CD14-positive monocyte (primary cell): ENCODE measurements at regions not wholly inside any gene's neighbourhood (a gene's known extent, or its start where the extent isn't known, plus 50 kb on each side); places are given as distances from the start of the nearest gene placed in this dataset.

Experiments used
- DNase-seq, 3 donors: peaks; one replicate each; pipeline ENCODE4 v3.0.0-alpha.2; 2011 to 2022
- H2AFZ ChIP-seq: 2 replicates; pipeline ENCODE4 v1.6.0; 2012; ENCODE audit warnings: mild to moderate bottlenecking, low read depth, low read length, inconsistent platforms; ENCODE audit not compliant: insufficient read depth, poor library complexity, severe bottlenecking
- H3K27ac ChIP-seq, 2 donors: 1 replicate in 1 of 2; 2 replicates in 1 of 2; pipeline ENCODE4 v1.5.1; 2012 to 2013; ENCODE audit warnings: low read length in 2 of 2, control low read depth in 1 of 2, inconsistent platforms in 1 of 2, low read depth in 1 of 2, mild to moderate bottlenecking in 1 of 2
- H3K27me3 ChIP-seq, 2 donors: one replicate each; pipeline versions ENCODE4 v1.6.0 to v1.6.1; 2011 to 2013; ENCODE audit warnings: low read length in 2 of 2; ENCODE audit not compliant: control insufficient read depth in 2 of 2, insufficient read depth in 2 of 2
- H3K36me3 ChIP-seq, 2 donors: replicated peaks in 1 of 2; 1 replicate in 1 of 2; 2 replicates in 1 of 2; pipeline versions ENCODE4 v1.5.1 to v1.6.1; 2012 to 2013; ENCODE audit warnings: low read length in 2 of 2, control low read depth in 1 of 2, inconsistent platforms in 1 of 2, mild to moderate bottlenecking in 1 of 2; ENCODE audit not compliant: insufficient read depth in 2 of 2, control insufficient read depth in 1 of 2
- H3K4me1 ChIP-seq, 2 donors: 1 replicate in 1 of 2; 2 replicates in 1 of 2; pipeline versions ENCODE4 v1.5.1 to v1.6.1; 2012 to 2013; ENCODE audit warnings: low read length in 2 of 2, control low read depth in 1 of 2, inconsistent platforms in 1 of 2, mild to moderate bottlenecking in 1 of 2, moderate library complexity in 1 of 2; ENCODE audit not compliant: insufficient read depth in 2 of 2, control insufficient read depth in 1 of 2
- H3K4me2 ChIP-seq: replicated peaks from 2 replicates; pipeline ENCODE3; 2012; ENCODE audit warnings: low read length, moderate library complexity, mild to moderate bottlenecking; ENCODE audit not compliant: poor library complexity, severe bottlenecking; ENCODE audit errors: extremely low read depth
- H3K4me3 ChIP-seq, 3 experiments: fragments of 200-600 bp in 1 of 3; sonication (generic) in 1 of 3; replicated peaks in 1 of 3; 1 replicate in 2 of 3; 2 replicates in 1 of 3; pipeline ENCODE4 v1.5.1; 2011 to 2013; ENCODE audit warnings: low read length in 3 of 3, mild to moderate bottlenecking in 3 of 3, control low read depth in 2 of 3, low read depth in 2 of 3, inconsistent platforms in 1 of 3, moderate library complexity in 1 of 3
- H3K79me2 ChIP-seq: 2 replicates; pipeline ENCODE4 v1.6.0; 2012; ENCODE audit warnings: mild to moderate bottlenecking, control low read depth, inconsistent platforms, low read length, moderate library complexity; ENCODE audit not compliant: insufficient read depth
- H3K9ac ChIP-seq: 2 replicates; pipeline ENCODE4 v1.6.0; 2017; ENCODE audit warnings: low read length, mild to moderate bottlenecking; ENCODE audit not compliant: insufficient read depth, poor library complexity, severe bottlenecking
- H3K9me3 ChIP-seq, 2 donors: replicated peaks in 1 of 2; 1 replicate in 1 of 2; 2 replicates in 1 of 2; pipeline versions ENCODE4 v1.5.1 to v1.6.1; 2012 to 2013; ENCODE audit warnings: low read length in 2 of 2, control low read depth in 1 of 2; ENCODE audit not compliant: control insufficient read depth in 1 of 2, insufficient read depth in 1 of 2
- H4K20me1 ChIP-seq: 2 replicates; pipeline ENCODE4 v1.6.0; 2012; ENCODE audit warnings: mild to moderate bottlenecking, low read length, control low read depth, moderate library complexity; ENCODE audit not compliant: insufficient read depth
- H3K27ac Mint-ChIP-seq, 7 donors: one replicate each; pipeline ENCODE4 v1.8.0; 2020; ENCODE audit warnings: mild to moderate bottlenecking in 7 of 7, mixed read lengths in 7 of 7, moderate library complexity in 6 of 7, inconsistent platforms in 2 of 7
- H3K27me3 Mint-ChIP-seq, 3 donors: one replicate each; pipeline ENCODE4 v1.8.0; 2021 to 2022; ENCODE audit warnings: low read depth in 3 of 3, mild to moderate bottlenecking in 3 of 3, mixed read lengths in 3 of 3, moderate library complexity in 3 of 3, inconsistent platforms in 1 of 3
- H3K36me3 Mint-ChIP-seq, 2 donors: one replicate each; pipeline ENCODE4 v1.8.0; 2020; ENCODE audit warnings: mixed read lengths in 2 of 2, inconsistent platforms in 1 of 2, mild to moderate bottlenecking in 1 of 2
- H3K4me1 Mint-ChIP-seq: one replicate; pipeline ENCODE4 v1.8.0; 2020; ENCODE audit warnings: mild to moderate bottlenecking, mixed read lengths
- H3K4me3 Mint-ChIP-seq, 2 donors: one replicate each; pipeline ENCODE4 v1.8.0; 2020; ENCODE audit warnings: mild to moderate bottlenecking in 2 of 2, mixed read lengths in 2 of 2, moderate library complexity in 1 of 2
- H3K9me3 Mint-ChIP-seq, 7 donors: one replicate each; pipeline ENCODE4 v1.8.0; 2020 to 2022; ENCODE audit warnings: mixed read lengths in 7 of 7, mild to moderate bottlenecking in 6 of 7, moderate library complexity in 6 of 7, inconsistent platforms in 2 of 7
- WGBS: methylation state at CpG from one replicate; pipeline ENCODE4 v1.1.5; 2013; ENCODE audit warnings: missing lambda C conversion rate; ENCODE audit not compliant: insufficient coverage; 5-methylcytosine and 5-hydroxymethylcytosine counted together
- intact Hi-C, 2 donors: fragments of 100-400 bp; cut with micrococcal nuclease; formaldehyde crosslinking; loops; one replicate each; pipeline versions ENCODE4 v1.15.0 to v1.15.1; 2023
- TF ChIP-seq, protein P1 (sequence below): fragments of 200-600 bp; IDR thresholded peaks from one replicate; pipeline ENCODE4 v1.8.0; 2022; ENCODE audit warnings: antibody characterized with exemption, mild to moderate bottlenecking

DNA sequence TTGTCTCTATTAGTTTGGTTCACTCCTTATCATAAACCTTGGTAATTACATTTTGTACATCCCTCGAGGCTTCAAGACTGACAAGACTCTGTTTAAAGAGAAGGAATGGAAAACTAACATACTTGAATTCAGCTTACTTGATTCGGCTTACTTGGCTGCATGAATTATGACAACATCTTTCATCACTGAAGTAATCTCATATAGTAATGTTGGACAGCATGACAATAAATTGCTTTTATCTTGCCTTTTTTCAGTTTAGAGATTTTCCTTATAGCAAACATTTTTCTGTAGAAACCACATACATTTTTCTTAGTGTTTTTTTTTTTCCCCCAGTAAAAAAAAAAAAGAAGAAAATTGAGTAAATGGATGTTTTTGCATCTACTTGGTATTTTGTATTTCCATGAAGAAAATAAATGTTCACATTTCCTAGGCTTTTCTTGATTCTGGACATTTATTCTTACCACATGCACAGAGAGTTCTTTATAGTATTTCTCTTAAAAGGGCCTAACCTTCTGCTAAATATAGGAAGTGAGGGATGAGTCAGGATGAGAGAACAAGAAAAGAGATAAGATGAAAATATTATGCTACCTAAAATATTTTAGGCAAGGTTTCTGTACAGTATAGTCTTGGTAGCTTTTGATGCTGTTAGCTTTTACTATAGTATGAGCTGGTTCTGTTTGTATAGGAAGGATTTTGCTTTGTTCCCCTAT, 101.0 kb upstream of the HDGFL1 start:
- H3K79me2 ChIP-seq: no peaks in the 10 kb centered on the region
- H3K36me3 ChIP-seq: no peaks in the 10 kb centered on the region
- WGBS: no CpG with 5 or more reads among the region's 2 CpGs
- Mint-ChIP-seq H3K36me3 (no peaks in the 10 kb centered on the region), H3K27me3 (peaks cover 0 to 3% (median 2%) of the 10 kb centered on the region in 3 donors), H3K27ac (no peak overlapping the region), H3K9me3 (peaks cover 2 to 6% (median 6%) of the 10 kb centered on the region in 7 donors), H3K4me1 (peaks cover 12% of the 10 kb centered on the region), H3K4me3 (no peak overlapping the region)
- H3K4me3 ChIP-seq: no peak overlapping the region
- H3K4me1 ChIP-seq: peaks cover 7 to 8% of the 10 kb centered on the region in 2 donors
- intact Hi-C loops: no loop called here
- no peak overlapping the region for H2AFZ ChIP-seq
- no peak overlapping the region for H3K27ac ChIP-seq
- H3K27me3 ChIP-seq: no peaks in the 10 kb centered on the region
- no peaks in the 10 kb centered on the region for H3K9me3 ChIP-seq
- TF ChIP-seq, protein P1, sequence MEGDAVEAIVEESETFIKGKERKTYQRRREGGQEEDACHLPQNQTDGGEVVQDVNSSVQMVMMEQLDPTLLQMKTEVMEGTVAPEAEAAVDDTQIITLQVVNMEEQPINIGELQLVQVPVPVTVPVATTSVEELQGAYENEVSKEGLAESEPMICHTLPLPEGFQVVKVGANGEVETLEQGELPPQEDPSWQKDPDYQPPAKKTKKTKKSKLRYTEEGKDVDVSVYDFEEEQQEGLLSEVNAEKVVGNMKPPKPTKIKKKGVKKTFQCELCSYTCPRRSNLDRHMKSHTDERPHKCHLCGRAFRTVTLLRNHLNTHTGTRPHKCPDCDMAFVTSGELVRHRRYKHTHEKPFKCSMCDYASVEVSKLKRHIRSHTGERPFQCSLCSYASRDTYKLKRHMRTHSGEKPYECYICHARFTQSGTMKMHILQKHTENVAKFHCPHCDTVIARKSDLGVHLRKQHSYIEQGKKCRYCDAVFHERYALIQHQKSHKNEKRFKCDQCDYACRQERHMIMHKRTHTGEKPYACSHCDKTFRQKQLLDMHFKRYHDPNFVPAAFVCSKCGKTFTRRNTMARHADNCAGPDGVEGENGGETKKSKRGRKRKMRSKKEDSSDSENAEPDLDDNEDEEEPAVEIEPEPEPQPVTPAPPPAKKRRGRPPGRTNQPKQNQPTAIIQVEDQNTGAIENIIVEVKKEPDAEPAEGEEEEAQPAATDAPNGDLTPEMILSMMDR: no peak
- no peak for DNase-seq
- no peak overlapping the region for H3K9ac ChIP-seq
- H3K4me2 ChIP-seq: no peak overlapping the region
- no peaks in the 10 kb centered on the region for H4K20me1 ChIP-seq

- Histone ChIP-seq H3K4me1 (peaks cover 7 to 8% of the 10 kb centered on the region in 2 donors), H3K4me2 (no peak overlapping the region), H3K36me3 (no peaks in the 10 kb centered on the region), H2AFZ (peak overlapping the region; percentile 55), H3K79me2 (no peaks in the 10 kb centered on the region), H3K27ac (no peak overlapping the region), H4K20me1 (no peaks in the 10 kb centered on the region), H3K27me3 (no peaks in the 10 kb centered on the region), H3K9me3 (peaks cover 0 to 3% of the 10 kb centered on the region in 2 donors), H3K9ac (no peak overlapping the region), H3K4me3 (no peak overlapping the region)
- intact Hi-C loops: no loop called here
- Mint-ChIP-seq H3K27ac (peak overlapping the region in 3 of 7 donors; percentile 30 to 77 (median 41)), H3K27me3 (peaks cover 0 to 4% (median 3%) of the 10 kb centered on the region in 3 donors), H3K4me1 (peaks cover 12% of the 10 kb centered on the region), H3K36me3 (no peaks in the 10 kb centered on the region), H3K4me3 (no peak overlapping the region), H3K9me3 (peaks cover 0 to 10% (median 5%) of the 10 kb centered on the region in 7 donors)
- no peak for DNase-seq
- TF ChIP-seq, protein P1: no peak
- 89% methylated on average over 3 of the region's 7 CpGs for WGBS
Measured at GRCh38 chr6:22470454-22471131, 98.8 kb upstream of the HDGFL1 start.
